CD4-positive, alpha-beta T cell treated with Interleukin-17A for 4 hours (primary cell): ENCODE measurements at regions not wholly inside any gene's neighbourhood (a gene's known extent, or its start where the extent isn't known, plus 50 kb on each side); places are given as distances from the start of the nearest gene placed in this dataset.

Experiments used
- DNase-seq: peaks from one replicate; pipeline ENCODE4 v3.0.0-alpha.2; 2020; ENCODE audit warnings: mixed read lengths

- no peak for DNase-seq
Observed at GRCh38 chr13:40403509-40404241, 262.8 kb downstream of the FOXO1 start.

DNA sequence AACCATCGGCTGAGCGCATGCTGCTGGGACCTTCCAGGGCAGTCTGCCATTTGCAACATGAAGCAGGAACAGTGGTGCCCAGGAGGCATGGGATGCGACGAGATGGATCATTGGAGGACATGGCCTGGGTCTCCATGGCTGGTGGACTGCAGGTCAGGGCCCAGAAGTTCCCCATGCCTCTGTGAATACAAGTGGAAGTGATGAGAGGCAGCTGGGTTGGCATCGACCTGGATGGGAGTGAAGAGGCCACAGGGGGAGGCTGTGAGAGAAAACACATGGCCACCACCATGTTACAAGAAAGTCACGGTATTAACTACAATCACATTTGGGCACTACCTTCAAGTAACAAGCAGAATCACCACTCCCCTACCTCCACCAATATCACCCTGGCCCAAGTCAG lies 262.0 kb downstream of the FOXO1 start:
- no peak for DNase-seq

DNA sequence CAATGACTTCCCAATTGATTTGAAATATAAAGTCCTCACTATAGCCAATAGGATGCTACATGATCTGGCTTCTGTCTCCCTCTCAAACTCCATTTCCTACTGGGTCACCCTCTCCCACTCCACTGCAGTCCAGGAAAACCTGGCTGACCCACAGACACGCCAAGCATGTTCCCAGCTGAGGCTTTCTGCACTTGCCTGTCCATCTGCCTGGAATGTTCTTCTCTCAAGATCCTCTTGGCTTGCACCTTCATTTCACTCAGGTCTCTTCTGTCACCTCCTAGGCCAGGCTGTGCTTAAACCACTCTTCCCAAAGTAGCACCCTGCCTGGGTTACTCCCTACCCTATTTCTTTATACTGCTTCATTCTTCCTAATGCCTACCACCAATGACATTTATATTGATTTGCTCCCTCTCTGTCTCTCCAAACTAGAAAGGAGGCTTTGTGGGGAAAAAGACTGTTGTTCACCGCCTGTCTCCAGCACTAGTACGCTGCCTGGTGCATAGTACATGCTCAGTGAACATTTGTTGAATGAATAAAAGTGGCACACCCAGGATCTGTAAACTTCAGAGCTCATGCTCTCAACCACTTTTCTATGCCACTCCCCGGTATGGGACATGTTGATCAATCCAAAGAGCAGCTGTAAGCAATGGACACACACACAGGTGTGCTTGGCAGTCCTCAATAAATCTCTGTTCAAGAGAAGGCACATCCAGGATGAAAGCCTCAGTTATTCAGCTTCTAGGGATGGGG lies 261.3 kb downstream of the FOXO1 start:
- no peak for DNase-seq

- no peak for DNase-seq
Observed at GRCh38 chr13:40406405-40407120, 259.9 kb downstream of the FOXO1 start.

- DNase-seq = no peak
Observed at GRCh38 chr13:40407567-40407966, 258.9 kb downstream of the FOXO1 start.

DNA sequence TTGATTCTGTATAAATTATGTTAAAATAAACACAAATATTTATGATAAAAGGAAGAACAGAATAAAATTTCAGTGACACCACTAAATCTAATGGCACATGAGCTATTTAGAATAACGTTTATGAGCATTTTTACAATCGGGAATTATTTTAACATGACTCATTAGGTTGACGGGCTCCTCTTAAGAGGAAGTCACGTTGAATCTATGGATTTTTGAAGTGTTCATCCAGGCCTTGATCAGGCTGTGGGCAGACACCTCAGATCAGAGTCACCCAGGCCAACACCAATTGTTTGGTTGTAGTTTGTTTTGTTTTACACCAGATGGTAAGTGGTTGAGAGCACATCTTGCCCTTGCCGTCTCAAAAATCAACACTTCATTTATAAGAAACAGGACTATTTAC lies 257.8 kb downstream of the FOXO1 start:
- no peak for DNase-seq

DNA sequence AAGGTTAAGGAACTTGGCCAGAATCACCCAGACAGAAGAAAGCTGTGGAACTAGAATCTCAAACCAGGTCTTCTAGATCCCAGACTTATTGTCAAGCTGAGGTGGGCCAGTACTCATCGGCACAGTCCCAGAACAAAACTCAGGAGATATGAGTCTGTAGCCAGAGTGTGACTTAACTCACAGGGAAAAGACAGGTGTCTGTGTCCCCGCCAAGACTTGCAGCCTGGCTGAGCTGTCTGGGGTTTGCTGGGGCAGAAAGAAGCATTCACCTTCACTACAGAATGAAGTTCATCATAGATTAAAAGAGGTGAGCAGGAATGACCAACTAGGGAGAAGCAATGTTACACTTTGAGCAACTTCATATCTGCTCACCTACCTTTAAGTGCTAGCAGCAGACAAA lies 257.2 kb downstream of the FOXO1 start:
- DNase-seq = no peak

DNA sequence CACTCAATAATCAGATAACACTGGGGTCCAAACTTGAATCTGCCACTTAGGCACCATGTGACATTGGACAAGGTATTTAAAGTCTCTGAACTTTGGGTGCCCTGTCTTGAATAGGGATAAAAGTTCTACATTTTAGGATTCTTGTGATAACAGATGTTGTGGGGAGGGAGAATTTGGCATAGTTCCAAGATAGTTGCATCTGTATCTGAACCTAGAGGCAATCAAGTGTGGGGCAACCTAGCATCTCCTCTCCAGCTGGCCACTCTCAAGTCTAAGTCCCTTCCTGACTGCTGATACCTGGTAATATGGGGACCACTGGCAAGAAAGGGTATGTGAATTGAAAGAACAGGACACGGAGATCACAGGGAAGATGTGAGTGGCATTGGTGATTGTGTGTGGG lies 256.1 kb downstream of the FOXO1 start:
- DNase-seq = no peak

GRCh38 chr13:40420160-40420740 lies 246.2 kb downstream of the FOXO1 start:
- DNase-seq = no peak

GRCh38 chr13:40422588-40423235 lies 243.7 kb downstream of the FOXO1 start:
- no peak for DNase-seq

DNA sequence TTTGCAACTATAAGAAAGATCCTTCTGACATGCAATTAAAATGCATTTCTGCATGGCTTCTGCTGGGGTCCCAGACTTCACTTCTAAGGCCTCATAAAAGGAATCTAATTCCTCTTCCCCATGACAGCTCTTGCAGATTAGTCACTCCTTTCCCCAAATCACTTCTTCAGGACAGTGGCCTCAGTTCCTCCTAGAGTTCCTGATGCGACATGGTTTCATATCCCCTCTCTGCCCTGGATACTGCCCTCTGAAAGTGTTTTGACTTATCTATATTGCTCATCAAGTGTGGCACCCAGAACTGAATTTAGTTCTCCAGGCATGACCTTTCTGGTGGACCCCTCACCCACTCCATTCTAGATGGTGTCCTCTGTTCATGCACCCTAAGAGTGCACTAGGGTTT lies 238.1 kb downstream of the FOXO1 start:
- no peak for DNase-seq

- DNase-seq = no peak
Observed at GRCh38 chr13:40429706-40430545, 236.5 kb downstream of the FOXO1 start.

- no peak for DNase-seq
Observed at GRCh38 chr13:40432018-40432978, 234.1 kb downstream of the FOXO1 start.

DNA sequence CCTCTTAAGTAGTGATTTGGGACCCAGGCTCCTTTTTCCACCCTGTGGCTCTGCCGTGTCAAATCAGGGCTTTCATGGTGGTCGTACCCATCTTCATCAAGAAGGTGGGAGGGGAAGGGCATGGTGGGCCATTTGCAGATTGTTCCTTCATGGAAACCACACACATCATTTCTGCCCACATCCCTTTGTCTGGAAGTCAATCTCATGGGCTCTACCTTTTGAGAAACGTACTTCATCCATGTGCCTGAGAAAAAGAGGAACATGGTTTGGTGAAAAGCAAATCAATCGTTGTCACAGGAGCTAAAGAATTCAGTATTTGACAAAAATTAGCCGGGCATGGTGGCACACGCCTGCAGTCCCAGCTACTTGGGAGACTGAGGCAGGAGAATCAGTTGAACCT lies 233.4 kb downstream of the FOXO1 start:
- no peak for DNase-seq

DNA sequence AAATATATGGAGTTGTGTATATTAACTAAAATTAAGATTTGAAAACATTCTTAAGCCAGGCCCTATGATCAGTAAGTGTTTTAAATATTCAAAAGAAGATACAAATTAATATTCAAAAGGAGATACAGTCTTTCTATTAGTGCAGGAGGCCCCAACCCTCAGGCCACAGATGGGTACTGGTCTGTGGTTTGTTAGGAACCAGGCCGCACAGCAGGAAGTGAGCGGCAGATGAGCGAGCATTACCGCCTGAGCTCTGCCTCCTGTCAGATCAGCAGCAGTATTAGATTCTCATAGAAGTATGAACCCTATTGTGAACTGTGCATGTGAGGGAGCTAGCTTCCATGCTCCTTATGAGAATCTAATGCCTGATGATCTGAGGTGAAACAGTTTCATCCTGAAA lies 232.9 kb downstream of the FOXO1 start:
- DNase-seq = peak; percentile 68

GRCh38 chr13:40434516-40435397 lies 231.7 kb downstream of the FOXO1 start:
- no peak for DNase-seq

DNA sequence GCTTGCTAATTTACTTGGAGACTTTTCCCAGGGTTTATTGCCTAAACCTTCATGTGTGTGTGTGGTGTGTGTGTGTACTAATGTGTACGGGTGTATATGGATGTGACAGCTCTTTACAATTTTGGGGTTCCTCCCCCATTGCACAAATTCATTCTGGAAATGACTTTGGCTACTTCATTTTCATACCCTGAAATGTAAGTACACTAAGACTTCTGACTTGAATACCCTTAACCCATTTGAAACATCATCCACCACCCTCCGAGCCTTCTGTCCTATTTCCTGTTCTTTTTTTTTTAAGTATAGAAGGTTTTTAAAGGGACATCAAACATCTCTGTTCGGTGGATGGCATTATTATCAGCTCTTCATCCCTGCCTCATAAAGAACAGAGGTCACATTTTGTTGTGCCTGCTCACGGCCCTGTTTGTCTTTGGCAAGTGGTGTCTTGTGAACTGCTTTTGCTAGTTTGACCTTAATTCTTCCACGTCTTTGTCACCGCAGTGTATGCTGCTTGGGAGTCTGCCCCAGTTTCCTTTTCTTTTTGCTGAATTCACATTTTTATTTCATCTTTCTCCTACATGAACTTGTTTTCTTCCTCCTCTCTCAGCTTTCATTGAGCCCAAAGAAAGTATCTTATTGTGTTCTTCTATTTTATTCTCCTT lies 228.3 kb downstream of the FOXO1 start:
- peak; percentile 41 for DNase-seq

DNA sequence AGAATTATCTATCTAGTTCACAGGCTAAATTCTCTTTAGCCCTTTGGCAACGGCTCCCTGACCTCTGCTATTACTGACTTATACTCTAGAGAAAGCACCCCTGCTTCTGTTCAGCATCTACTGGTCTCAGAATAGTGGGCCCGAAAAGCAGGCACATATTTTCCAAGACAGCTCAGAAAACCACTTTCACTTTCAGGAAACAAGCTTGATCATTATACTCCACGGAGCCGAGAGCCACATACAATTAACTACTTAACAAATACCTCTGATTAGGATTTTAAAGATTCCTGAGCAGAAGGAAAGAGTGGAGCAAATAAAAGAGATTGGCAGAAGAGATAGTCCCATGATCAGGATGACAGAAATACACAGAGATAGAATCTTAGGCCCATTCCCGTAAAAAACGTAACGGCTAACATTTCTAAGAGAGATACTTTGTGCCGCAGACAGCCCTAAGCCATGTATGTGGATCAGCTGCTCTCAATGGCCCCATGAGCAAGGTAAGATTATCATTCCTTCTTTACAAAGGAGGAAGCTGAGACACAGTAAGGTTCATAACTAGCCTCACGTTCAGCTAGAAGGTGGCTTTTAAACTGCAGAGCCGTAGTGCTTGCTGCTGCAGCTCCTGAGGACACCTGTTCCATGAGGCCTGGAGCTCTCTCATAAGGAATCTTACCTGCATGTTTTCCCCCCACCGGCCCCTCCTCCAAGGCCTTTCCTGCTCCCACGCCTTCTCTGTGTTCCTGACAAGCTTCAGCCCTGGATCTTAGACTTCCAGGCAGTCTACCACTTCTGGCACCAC lies 227.2 kb downstream of the FOXO1 start:
- peak; percentile 41 for DNase-seq
